IPS DF 6.9 (cell line): ENCODE measurements at regions not wholly inside any gene's neighbourhood (a gene's known extent, or its start where the extent isn't known, plus 50 kb on each side); places are given as distances from the start of the nearest gene placed in this dataset.
"Not testable (repeated sequence)": the region's sequence is repeated elsewhere in the genome, so short reads cannot be mapped to it uniquely, and the experiment has no call there.

ENCODE experiments used
- DNase-seq: peaks from one replicate; pipeline ENCODE4 v3.0.0-alpha.2; 2013; ENCODE audit warnings: low read depth, low spot score
- H3K27ac ChIP-seq: one replicate; pipeline ENCODE4 v1.5.1; 2013; ENCODE audit warnings: low read length, control low read depth
- H3K27me3 ChIP-seq: 2 replicates; pipeline ENCODE4 v1.6.1; 2013; ENCODE audit warnings: mild to moderate bottlenecking, low read length; ENCODE audit not compliant: control insufficient read depth, insufficient read depth
- H3K36me3 ChIP-seq: 2 replicates; pipeline ENCODE4 v1.6.1; 2013; ENCODE audit warnings: low read length; ENCODE audit not compliant: control insufficient read depth, insufficient read depth
- H3K4me1 ChIP-seq: 2 replicates; pipeline ENCODE4 v1.6.1; 2013; ENCODE audit warnings: low read length; ENCODE audit not compliant: control insufficient read depth, insufficient read depth
- H3K4me3 ChIP-seq: 2 replicates; pipeline ENCODE4 v1.5.1; 2013; ENCODE audit warnings: mild to moderate bottlenecking, low read length
- H3K9me3 ChIP-seq: 2 replicates; pipeline ENCODE4 v1.6.1; 2013; ENCODE audit warnings: low read length, inconsistent platforms; ENCODE audit not compliant: control insufficient read depth, insufficient read depth
- WGBS: extraction: QIAGEN DNeasy Blood & Tissue Kit; methylation state at CpG from one replicate; pipeline ENCODE4 v1.1.7; 2013; ENCODE audit warnings: mixed read lengths, missing lambda C conversion rate; ENCODE audit not compliant: insufficient read length, insufficient coverage; 5-methylcytosine and 5-hydroxymethylcytosine counted together

DNA sequence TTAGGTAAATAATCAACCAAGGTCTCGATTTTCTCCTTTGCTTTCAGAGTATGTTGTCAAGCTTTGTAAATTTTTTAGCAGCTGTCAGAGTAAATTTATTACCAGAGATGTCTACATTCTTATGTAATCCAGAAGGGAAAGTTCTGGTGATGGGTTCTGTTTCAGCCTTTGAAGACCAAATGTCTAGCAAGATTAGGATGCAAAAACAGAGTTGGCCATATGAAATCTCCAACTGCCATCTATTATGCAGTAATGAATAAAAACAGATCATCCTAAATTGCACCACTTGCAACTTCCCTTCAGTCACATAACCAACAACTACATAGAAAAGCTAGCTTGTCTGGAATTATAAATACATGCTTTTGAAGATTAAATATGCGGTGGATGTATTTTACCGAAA lies 826.8 kb upstream of the KIF2B start:
- Histone ChIP-seq H3K27me3 (no peaks in the 10 kb centered on the region), H3K9me3 (no peaks in the 10 kb centered on the region), H3K4me1 (no peaks in the 10 kb centered on the region), H3K36me3 (no peaks in the 10 kb centered on the region), H3K4me3 (no peak overlapping the region), H3K27ac (no peak overlapping the region)
- no peak for DNase-seq
- no CpG with 5 or more reads among the region's 3 CpGs for WGBS

DNA sequence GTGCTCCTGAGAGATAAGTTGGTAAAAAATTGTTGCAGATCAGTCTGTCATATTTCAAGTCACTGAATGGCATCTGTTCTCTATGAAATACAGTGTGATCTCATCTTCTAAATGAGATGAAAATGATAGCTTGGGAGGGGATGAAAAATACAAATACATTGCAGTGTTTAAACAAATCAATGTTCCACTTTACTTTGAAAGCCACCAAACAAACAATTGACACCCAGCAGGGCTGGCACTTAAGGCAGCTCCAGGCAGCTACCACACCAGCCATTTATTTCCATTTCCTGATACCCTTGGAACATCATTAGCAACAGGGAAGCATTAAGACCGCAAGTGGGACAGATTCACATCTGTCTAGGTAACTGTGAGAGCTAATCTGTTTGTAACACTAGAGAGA lies 827.6 kb upstream of the KIF2B start:
- Histone ChIP-seq H3K9me3 (no peaks in the 10 kb centered on the region), H3K27me3 (no peaks in the 10 kb centered on the region), H3K4me3 (no peak overlapping the region)

DNA sequence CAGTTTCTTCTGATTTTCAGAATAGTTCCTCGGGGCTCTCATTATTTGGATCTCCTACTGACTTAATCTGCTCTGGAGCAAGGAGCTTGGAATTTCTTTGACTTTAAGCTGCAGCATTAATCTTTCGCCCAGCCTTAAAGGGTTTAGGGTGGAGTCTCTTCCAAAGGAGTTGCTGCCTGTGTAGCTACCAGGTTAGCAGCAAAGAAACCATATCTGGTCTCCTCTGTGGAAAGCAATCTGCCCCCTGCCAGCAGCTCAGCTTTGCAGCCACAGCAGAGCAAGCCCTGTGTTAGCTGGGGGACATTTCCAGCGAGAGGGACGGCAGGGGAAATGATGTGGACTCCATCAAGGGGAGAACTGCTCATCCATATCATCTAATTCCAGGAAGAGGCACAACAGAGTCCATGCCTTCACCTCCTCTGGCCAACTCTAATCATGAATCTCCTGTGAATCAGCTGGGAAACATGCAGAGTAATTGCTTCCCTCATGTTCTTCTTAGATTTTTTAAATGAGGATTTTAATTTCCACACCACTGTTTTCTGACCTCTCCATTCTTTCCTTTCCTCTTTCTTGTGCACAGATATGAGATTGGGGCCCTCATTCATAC lies 827.6 kb upstream of the CA10 start:
- no peak overlapping the region for H3K4me3 ChIP-seq
- WGBS = no CpG with 5 or more reads among the region's 4 CpGs

More for the DNA sequence above, 827.6 kb upstream of the KIF2B start:
- H3K4me1 ChIP-seq = no peaks in the 10 kb centered on the region
- no peak overlapping the region for H3K27ac ChIP-seq
- H3K36me3 ChIP-seq = no peaks in the 10 kb centered on the region
- DNase-seq = no peak
- WGBS = no CpG with 5 or more reads among the region's 1 CpG

DNA sequence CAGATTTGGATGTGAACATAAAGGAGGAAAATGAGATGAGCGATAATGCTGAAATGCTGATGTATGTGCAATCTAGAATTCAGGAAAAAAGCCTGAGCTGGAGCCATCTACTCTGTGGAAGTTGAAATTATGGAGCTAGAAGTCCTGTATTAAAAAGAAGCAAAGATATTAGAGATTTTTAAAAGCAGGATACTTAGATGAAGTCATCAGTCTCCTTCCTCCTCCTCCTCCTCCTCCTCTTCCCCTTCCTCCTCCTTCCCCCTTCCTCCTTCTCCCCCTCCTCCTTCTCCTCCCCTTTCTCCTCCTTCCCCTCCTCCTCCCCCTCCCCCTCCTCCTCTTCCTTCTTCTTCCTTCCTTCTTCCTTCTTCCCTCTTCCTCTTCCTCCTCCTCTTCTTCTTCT lies 823.8 kb upstream of the CA10 start:
- H3K36me3 ChIP-seq = no peaks in the 10 kb centered on the region
- WGBS = no CpG with 5 or more reads among the region's 1 CpG

More for the DNA sequence above, 827.6 kb upstream of the CA10 start:
- H3K4me1 ChIP-seq = no peaks in the 10 kb centered on the region
- H3K27ac ChIP-seq = no peak overlapping the region
- DNase-seq = no peak
- no peaks in the 10 kb centered on the region for H3K36me3 ChIP-seq
- H3K9me3 ChIP-seq = no peaks in the 10 kb centered on the region
- no peaks in the 10 kb centered on the region for H3K27me3 ChIP-seq

DNA sequence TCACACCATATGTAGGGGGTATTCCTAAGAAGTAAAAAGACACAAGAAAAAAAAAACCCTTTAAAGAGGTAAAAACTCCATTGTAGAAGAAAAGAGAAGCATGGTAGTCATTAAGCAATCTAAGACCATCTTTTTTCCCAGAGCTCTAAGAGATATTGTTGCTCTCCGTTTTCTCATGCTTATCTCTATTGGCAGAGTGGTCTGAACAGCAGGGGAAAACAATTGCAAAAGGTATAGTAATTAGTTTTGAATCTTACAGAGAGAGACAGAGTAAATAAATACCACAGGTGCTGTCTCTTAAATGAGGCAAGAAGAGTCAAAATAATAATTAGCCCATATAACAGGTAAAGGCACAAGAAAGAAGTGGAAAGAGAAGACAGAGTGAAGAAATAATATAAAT lies 821.4 kb upstream of the CA10 start:
- Histone ChIP-seq H3K36me3 (no peaks in the 10 kb centered on the region), H3K9me3 (no peaks in the 10 kb centered on the region), H3K27me3 (no peaks in the 10 kb centered on the region), H3K4me3 (no peak overlapping the region), H3K27ac (no peak overlapping the region), H3K4me1 (no peaks in the 10 kb centered on the region)
- no peak for DNase-seq
- no CpG with 5 or more reads among the region's 1 CpG for WGBS

More for the DNA sequence above, 823.8 kb upstream of the CA10 start:
- no peak overlapping the region for H3K27ac ChIP-seq
- no peaks in the 10 kb centered on the region for H3K9me3 ChIP-seq
- H3K27me3 ChIP-seq = no peaks in the 10 kb centered on the region
- DNase-seq = no peak
- H3K4me3 ChIP-seq = no peak overlapping the region
- no peaks in the 10 kb centered on the region for H3K4me1 ChIP-seq

DNA sequence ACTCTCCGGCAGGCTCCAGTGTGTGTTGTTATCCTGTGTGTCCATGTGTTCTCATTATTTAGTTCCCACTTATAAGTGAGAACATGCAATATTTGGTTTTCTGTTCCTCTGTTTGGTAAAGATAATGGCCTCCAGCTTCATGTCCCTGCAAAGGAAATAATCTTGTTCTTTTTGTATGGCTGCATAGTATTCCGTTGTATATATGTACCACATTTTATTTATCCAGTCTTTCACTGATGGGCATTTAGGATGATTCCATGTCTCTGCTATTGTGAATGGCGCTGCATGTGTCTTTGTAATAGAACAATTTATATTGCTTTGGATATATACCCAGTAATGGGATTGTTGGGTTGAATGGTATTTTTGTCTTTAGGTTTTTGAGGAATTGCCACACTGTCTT lies 807.3 kb upstream of the CA10 start:
- no CpG with 5 or more reads among the region's 3 CpGs for WGBS
- no peaks in the 10 kb centered on the region for H3K4me1 ChIP-seq
- no peaks in the 10 kb centered on the region for H3K27me3 ChIP-seq
- DNase-seq = no peak
- H3K36me3 ChIP-seq = no peaks in the 10 kb centered on the region
- no peaks in the 10 kb centered on the region for H3K9me3 ChIP-seq
- H3K4me3 ChIP-seq = no peak overlapping the region
- no peak overlapping the region for H3K27ac ChIP-seq

DNA sequence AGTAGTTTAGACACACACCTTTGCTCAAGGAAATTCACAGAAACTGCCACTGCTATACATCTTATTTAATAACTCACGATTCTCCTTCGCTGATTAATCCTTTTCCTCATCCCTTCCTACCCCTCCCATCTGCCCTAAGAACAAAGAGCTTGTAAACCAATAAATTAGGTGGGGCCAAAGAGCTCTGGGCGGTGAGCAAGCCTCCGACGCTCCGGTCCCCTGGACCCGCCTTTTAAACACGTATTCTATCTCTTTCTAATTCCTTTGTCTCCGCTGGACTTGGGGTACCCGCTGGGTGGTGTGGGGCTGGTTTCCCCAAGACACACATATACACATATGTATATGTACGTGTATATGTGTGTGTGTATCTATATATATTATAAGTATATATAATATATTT lies 803.2 kb upstream of the CA10 start:
- not testable (repeated sequence) for H3K9me3 ChIP-seq, DNase-seq, H3K27me3 ChIP-seq, H3K36me3 ChIP-seq, H3K4me1 ChIP-seq, H3K27ac ChIP-seq, H3K4me3 ChIP-seq
- WGBS = 100% methylated on average over 2 of the region's 11 CpGs

DNA sequence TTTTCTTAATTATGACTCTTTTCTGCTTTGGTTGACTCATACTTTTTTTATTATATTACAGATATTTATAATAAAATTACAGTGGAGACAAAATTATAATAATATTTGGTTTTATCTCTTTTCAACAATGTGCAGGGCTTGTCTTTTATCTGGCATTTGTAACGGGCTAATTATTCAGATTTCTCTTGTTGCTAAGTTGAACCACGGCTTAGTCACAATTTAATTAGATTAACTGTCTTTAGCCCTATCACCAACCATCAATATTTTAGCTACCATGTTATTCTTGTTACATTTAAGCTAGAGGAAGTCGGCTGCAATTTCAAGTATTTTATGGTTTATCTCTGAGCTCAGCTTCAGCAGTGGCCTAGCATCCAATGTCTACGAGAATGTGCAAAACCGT lies 798.9 kb upstream of the CA10 start:
- Histone ChIP-seq H3K27ac (no peak overlapping the region), H3K9me3 (no peaks in the 10 kb centered on the region), H3K4me1 (no peaks in the 10 kb centered on the region), H3K27me3 (no peaks in the 10 kb centered on the region), H3K4me3 (no peak overlapping the region), H3K36me3 (no peaks in the 10 kb centered on the region)
- WGBS = no CpG with 5 or more reads among the region's 5 CpGs
- no peak for DNase-seq

DNA sequence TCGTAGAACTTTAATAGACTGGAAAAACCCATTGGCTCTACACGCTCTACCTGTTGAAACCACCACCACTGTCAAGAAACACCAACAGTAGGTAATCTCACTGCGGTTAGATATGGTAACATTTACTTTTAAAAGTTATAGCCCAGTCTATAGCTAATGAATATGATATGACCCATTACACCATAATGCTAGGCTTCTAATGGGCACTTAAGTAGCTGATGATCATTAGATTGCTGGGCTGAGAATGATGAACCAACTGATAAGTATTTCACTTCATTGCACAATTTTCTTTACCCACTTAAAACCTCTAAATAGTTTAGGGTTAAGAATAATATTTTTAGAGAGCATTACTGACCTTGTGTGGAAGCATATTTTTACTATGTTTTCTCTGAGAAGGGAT lies 788.9 kb upstream of the CA10 start:
- H3K9me3 ChIP-seq = no peaks in the 10 kb centered on the region
- DNase-seq = no peak
- H3K36me3 ChIP-seq = no peaks in the 10 kb centered on the region
- H3K27me3 ChIP-seq = no peaks in the 10 kb centered on the region
- no CpG with 5 or more reads among the region's 3 CpGs for whole genome bisulfite sequencing
- no peak overlapping the region for H3K4me3 ChIP-seq
- H3K27ac ChIP-seq = no peak overlapping the region
- H3K4me1 ChIP-seq = no peaks in the 10 kb centered on the region

DNA sequence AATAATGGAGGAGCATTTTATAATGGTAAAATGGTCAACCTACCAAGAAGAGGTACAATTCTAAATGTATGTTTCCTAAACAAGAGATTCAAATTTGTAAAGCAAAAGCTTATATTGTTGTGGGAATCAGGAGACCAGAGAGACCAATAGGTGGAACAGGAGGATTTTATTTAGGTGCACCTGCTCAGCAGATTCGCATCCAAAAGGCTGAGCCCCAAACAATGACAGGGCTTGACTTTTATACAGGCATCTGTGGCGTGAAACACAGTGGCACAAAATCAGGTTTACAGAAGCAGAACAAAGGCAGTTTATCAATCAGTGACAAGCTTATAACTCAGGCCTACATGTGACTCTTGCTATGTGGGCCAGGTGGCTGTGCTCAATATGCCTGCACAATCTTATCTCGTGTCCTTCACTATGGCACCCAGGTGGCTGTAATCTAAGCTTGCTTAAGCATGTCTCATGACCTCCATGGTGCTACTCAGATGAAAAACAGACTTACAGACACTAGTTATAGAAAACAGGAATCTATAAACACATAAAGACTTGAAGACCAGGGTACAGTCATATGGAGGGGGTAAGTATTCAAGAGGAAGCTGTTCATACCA lies 780.2 kb upstream of the CA10 start:
- Histone ChIP-seq H3K4me3 (no peak overlapping the region), H3K4me1 (no peaks in the 10 kb centered on the region), H3K27ac (no peak overlapping the region), H3K36me3 (no peaks in the 10 kb centered on the region), H3K27me3 (no peaks in the 10 kb centered on the region), H3K9me3 (no peaks in the 10 kb centered on the region)
- DNase-seq = no peak
- no CpG with 5 or more reads among the region's 3 CpGs for WGBS

DNA sequence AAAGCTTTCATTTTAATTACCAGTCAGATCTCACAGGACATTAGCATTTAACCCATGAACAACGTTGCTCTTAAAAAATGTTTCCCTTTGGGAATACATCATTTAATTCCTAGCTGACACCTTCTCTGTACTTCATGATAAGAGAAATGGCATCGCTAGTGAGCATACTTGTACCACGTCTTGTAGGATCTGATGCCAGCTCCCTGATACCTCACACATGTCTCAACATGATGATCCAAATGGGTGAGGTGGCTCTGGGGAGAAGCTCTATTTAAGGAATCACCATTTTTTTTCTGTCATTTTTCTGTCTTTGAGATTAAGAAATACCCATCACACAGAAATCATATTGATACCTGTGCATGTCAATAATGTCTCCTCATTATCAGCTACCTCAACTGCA lies 772.1 kb upstream of the CA10 start:
- H3K9me3 ChIP-seq = no peaks in the 10 kb centered on the region
- no CpG with 5 or more reads among the region's 3 CpGs for WGBS
- no peaks in the 10 kb centered on the region for H3K4me1 ChIP-seq

More for the DNA sequence above, 772.1 kb upstream of the CA10 start:
- no peak for DNase-seq
- Histone ChIP-seq H3K36me3 (no peaks in the 10 kb centered on the region), H3K4me3 (no peak overlapping the region), H3K27ac (no peak overlapping the region), H3K27me3 (no peaks in the 10 kb centered on the region; the same call in 1 of the 2 replicates)
